OCI-LY7 (cell line): ENCODE measurements at regions not wholly inside any gene's neighbourhood (a gene's known extent, or its start where the extent isn't known, plus 50 kb on each side); places are given as distances from the start of the nearest gene placed in this dataset.

Experiments
- EZH2phosphoT487 ChIP-seq: fragments of 200-600 bp; sonication (generic); IDR thresholded peaks from 2 replicates; pipeline ENCODE4 v1.6.1; 2018; ENCODE audit warnings: low read depth, borderline replicate concordance, mild to moderate bottlenecking, mixed run types, antibody characterized with exemption, low read length, moderate library complexity, mixed read lengths
- TF ChIP-seq, protein P1 (sequence below): fragments of 200-600 bp; sonication (generic); conservative IDR thresholded peaks from 2 replicates; pipeline ENCODE4 v1.5.1; 2014; ENCODE audit warnings: mild to moderate bottlenecking, antibody characterized with exemption, low read length, moderate library complexity, mixed read lengths

DNA sequence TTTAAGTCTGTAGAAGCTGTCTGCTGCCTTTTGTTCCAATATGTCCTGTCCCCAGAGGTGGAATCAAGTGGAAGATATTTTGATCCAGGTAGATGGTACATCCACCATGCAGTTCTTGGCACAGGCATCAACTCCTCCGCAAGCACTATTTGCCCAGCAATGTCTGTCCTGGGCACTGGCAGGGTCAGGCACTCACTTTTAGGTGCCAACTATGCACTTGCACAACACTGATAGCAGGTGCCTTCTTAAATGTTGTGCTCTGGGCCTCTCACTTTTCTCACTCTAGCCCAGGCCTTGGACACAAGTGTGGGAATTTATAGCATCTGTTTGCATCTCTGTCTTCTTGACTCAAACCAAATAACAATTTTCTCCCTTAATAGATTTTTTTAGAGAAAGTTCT, 140.5 kb upstream of the UBE2E2 start:
- TF ChIP-seq, protein P1, sequence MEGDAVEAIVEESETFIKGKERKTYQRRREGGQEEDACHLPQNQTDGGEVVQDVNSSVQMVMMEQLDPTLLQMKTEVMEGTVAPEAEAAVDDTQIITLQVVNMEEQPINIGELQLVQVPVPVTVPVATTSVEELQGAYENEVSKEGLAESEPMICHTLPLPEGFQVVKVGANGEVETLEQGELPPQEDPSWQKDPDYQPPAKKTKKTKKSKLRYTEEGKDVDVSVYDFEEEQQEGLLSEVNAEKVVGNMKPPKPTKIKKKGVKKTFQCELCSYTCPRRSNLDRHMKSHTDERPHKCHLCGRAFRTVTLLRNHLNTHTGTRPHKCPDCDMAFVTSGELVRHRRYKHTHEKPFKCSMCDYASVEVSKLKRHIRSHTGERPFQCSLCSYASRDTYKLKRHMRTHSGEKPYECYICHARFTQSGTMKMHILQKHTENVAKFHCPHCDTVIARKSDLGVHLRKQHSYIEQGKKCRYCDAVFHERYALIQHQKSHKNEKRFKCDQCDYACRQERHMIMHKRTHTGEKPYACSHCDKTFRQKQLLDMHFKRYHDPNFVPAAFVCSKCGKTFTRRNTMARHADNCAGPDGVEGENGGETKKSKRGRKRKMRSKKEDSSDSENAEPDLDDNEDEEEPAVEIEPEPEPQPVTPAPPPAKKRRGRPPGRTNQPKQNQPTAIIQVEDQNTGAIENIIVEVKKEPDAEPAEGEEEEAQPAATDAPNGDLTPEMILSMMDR, result no peak
- no peak for TF ChIP-seq EZH2phosphoT487
